Activated CD4-positive, alpha-beta T cell treated with anti-CD3 and anti-CD28 coated beads, Interleukin-2, amount 10 ng/mL, durations not matched to agents 7 days and 5 days (primary cell): ENCODE measurements at regions not wholly inside any gene's neighbourhood (a gene's known extent, or its start where the extent isn't known, plus 50 kb on each side); places are given as distances from the start of the nearest gene placed in this dataset.
"Not testable (repeated sequence)": the region's sequence is repeated elsewhere in the genome, so short reads cannot be mapped to it uniquely, and the experiment has no call there.

ENCODE experiments used
- CTCF ChIA-PET: fragments of 350-600 bp; sonication (Branson Sonifier 250); formaldehyde crosslinking; loops from one replicate; lab custom pipeline; 2021; ENCODE audit warnings: antibody characterized with exemption; lab: Charles Lee
- POLR2A ChIA-PET: fragments of 350-600 bp; sonication (Branson Sonifier 250); formaldehyde crosslinking; loops from one replicate; lab custom pipeline; 2021; ENCODE audit warnings: antibody characterized with exemption; lab: Charles Lee
- DNase-seq: peaks from one replicate; pipeline ENCODE4 v3.0.0-alpha.2; 2020
- H3K27ac Mint-ChIP-seq: one replicate; pipeline ENCODE4 v1.8.0; 2021; ENCODE audit warnings: mild to moderate bottlenecking, moderate library complexity, mixed read lengths
- H3K27me3 Mint-ChIP-seq: one replicate; pipeline ENCODE4 v1.8.0; 2021; ENCODE audit warnings: mixed read lengths
- H3K36me3 Mint-ChIP-seq: one replicate; pipeline ENCODE4 v1.8.0; 2021; ENCODE audit warnings: low read depth, mixed read lengths
- H3K4me1 Mint-ChIP-seq: one replicate; pipeline ENCODE4 v1.8.0; 2021; ENCODE audit warnings: mixed read lengths
- H3K4me3 Mint-ChIP-seq: one replicate; pipeline ENCODE4 v1.8.0; 2021; ENCODE audit warnings: mild to moderate bottlenecking, moderate library complexity, mixed read lengths
- H3K9me3 Mint-ChIP-seq: one replicate; pipeline ENCODE4 v1.8.0; 2021; ENCODE audit warnings: mixed read lengths

DNA sequence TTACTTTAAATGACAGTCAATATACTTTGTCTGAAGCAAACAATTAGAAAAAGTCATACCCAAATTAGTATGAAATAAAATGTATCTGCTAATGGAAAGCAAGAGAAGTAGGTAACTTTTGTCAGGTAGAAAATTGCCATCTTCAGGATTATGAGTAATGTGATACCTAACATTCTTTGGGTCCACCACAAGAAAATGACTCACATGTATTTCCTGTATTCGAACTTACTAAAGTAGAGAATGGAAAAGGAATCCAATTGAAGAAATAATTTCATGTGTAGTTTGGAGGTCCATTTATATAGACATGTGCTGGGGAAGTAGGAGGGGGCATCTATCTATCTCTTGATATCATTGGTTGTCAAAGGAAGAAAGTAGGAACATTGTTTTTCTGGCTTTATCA, 636.2 kb upstream of the CHAC2 start:
- CTCF ChIA-PET = no interaction called here
- Mint-ChIP-seq H3K27me3 (no peaks in the 10 kb centered on the region), H3K9me3 (no peaks in the 10 kb centered on the region), H3K36me3 (no peaks in the 10 kb centered on the region), H3K4me1 (no peaks in the 10 kb centered on the region), H3K27ac (no peak overlapping the region), H3K4me3 (no peak overlapping the region)
- POLR2A ChIA-PET = no interaction called here
- no peak for DNase-seq

DNA sequence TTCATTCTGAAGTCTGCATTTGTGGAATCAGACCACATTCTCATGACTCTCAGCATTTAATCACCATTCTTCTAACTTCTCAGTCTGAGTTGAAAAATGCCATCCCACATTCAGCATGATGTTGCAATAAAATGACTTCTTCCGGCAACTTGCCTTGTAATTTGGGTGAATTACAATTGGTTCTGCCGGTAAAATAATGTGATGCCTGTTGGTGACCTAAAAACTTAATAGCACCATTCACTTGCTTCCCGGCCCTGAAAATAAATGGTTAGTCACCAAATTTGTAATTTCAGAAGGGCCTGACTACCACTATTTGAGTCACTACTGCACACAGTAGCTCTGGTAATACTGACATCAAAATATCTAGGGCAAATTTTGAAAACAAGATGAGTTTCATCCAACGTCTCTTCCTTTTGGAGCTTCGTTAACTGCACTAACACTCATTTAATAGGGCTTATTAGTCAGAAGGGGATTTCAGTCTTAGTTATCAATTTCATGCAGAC, 637.1 kb upstream of the CHAC2 start:
- Mint-ChIP-seq H3K4me1 (no peaks in the 10 kb centered on the region), H3K9me3 (no peaks in the 10 kb centered on the region), H3K27me3 (no peaks in the 10 kb centered on the region), H3K27ac (no peak overlapping the region), H3K36me3 (no peaks in the 10 kb centered on the region), H3K4me3 (no peak overlapping the region)
- DNase-seq = no peak
- ChIA-PET CTCF (no interaction called here), POLR2A (no interaction called here)

DNA sequence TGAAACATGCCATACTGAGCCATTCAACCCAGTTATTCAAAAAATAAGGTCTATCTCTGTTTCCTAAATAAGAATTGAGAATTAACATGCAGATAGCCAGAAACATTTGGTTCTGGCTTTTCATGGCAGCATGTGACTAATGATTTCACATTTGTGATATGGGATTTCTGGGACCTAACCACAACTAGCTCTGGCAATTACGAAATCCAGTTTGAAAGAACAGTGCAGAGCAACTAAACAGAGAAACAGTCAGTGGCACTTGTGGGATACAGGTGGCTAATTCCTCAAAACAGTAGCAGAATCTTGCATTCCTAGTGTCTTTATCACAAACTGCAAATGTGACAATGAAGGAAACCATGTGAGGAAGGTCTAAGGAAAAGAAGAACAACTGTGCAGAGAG, 637.8 kb upstream of the CHAC2 start:
- no peak for DNase-seq
- no peaks in the 10 kb centered on the region for H3K36me3 Mint-ChIP-seq
- ChIA-PET POLR2A (no interaction called here), CTCF (no interaction called here)
- no peaks in the 10 kb centered on the region for H3K27me3 Mint-ChIP-seq
- no peak overlapping the region for H3K4me3 Mint-ChIP-seq
- no peak overlapping the region for H3K27ac Mint-ChIP-seq
- H3K9me3 Mint-ChIP-seq = no peaks in the 10 kb centered on the region
- no peaks in the 10 kb centered on the region for H3K4me1 Mint-ChIP-seq

DNA sequence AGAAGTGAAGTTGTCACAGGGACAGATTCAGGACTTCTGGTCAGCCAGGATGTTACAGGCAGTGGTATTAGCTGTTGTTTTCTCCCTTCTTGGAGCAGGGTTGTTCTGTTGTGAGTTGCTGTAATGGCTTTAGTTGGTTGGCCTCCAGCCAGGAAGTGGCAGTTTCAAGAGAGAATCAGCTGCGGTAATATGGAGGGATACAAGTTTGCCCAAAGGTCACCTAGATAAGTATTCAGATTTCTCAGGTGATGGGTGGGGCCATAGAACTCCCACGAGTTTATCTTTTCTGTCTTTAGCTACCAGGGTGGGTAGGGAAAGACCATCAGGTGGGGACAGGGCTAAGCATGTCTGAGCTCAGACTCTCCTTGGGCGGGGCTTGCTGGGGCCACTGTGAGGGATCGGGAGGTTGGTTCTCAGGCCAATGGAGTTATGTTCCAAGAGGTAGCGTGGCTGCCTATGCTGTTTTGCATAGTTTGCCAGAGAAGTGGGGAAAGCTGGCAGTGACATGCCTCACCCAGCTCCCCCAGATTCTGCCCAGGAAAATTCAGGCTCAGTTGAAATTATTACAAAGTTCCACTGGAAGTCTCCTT, 640.4 kb upstream of the CHAC2 start:
- no peaks in the 10 kb centered on the region for H3K27me3 Mint-ChIP-seq
- no peaks in the 10 kb centered on the region for H3K4me1 Mint-ChIP-seq
- no peaks in the 10 kb centered on the region for H3K36me3 Mint-ChIP-seq
- H3K9me3 Mint-ChIP-seq = no peaks in the 10 kb centered on the region
- no peak overlapping the region for H3K4me3 Mint-ChIP-seq
- ChIA-PET POLR2A (no interaction called here), CTCF (no interaction called here)
- no peak for DNase-seq
- H3K27ac Mint-ChIP-seq = no peak overlapping the region

DNA sequence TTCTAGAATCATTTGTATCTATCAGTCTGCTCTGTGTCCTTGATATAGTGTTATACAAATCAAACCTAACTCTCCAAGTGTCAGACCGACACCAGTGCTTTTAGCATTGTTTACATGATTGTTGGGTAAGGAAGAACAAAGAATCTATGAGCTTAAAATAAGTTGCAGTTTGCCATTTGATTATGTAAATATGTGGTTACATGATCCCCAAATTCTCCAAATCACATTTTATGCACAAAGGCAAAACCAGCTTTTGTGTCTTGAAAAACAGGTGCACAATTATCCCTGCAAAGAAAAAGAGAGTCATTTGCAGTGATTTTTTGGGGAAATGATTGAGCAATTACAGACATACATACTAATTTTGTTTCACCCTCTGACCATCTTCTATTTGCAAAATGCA, 652.6 kb upstream of the CHAC2 start:
- Mint-ChIP-seq H3K4me1 (no peaks in the 10 kb centered on the region), H3K9me3 (peaks cover 9% of the 10 kb centered on the region), H3K27me3 (no peaks in the 10 kb centered on the region), H3K27ac (no peak overlapping the region), H3K4me3 (no peak overlapping the region), H3K36me3 (no peaks in the 10 kb centered on the region)
- no peak for DNase-seq
- POLR2A ChIA-PET = no interaction called here
- CTCF ChIA-PET = no interaction called here

DNA sequence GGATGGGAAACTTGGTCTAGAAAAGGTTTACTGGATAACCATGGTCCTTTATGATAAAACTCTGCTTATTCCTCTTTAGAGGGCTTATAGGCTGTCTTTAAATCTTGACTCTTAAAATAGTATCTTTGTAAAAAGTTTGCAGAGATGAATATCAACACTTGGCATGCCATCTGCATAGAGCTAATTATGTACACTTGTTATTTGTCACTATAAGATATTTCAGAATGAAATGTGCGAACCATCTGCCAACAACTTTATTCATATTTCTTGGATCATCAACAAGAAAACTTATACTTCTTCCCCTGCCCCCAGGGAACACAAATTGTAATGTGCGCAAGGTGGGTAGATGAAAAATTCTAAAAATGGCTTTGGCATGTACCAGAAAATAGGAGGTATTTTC, 653.0 kb upstream of the CHAC2 start:
- H3K9me3 Mint-ChIP-seq = peaks cover 9% of the 10 kb centered on the region
- H3K4me1 Mint-ChIP-seq = no peaks in the 10 kb centered on the region
- no peaks in the 10 kb centered on the region for H3K27me3 Mint-ChIP-seq
- no peak overlapping the region for H3K27ac Mint-ChIP-seq
- CTCF ChIA-PET = no interaction called here
- DNase-seq = no peak
- POLR2A ChIA-PET = no interaction called here
- H3K36me3 Mint-ChIP-seq = no peaks in the 10 kb centered on the region
- H3K4me3 Mint-ChIP-seq = no peak overlapping the region

DNA sequence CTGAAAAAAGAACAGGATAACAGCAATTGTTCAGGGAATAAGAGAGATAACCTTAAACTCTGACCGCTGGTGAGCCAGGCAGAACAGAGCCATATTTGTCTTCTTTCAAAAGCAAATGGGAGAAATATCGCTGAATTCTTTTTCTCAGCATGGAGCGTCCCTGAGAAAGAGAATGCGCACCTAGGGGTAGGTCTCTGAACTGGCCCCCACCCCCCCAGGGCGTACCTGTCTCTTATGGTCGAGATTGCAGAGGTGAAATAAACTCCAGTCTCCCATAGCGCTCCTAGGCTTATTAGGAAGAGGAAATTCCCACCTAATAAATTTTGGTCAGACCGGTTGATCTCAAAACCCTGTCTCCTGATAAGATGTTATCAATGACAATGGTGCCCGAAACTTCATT, 655.2 kb upstream of the CHAC2 start:
- H3K4me1 Mint-ChIP-seq, H3K27me3 Mint-ChIP-seq, DNase-seq, H3K9me3 Mint-ChIP-seq, H3K27ac Mint-ChIP-seq, H3K4me3 Mint-ChIP-seq, H3K36me3 Mint-ChIP-seq, POLR2A ChIA-PET, CTCF ChIA-PET: not testable (repeated sequence)

DNA sequence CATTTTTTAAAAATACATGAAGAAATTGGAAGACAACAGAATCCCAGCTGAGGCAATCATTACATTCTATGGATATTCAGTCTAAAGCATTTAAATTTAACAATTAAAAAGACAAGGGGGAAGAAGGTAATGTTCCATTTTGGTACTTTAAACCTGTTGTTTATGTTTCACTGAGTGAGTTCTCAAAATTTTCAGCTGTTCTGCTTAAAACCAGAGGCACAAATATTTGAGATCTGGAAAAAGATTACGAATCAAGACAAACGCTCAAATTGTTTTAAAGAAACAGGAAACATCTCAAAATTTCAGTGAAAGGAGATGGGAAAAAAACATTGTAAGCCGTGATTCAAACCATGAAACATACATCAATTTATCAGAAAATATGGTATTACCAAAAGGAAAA, 656.2 kb upstream of the CHAC2 start:
- H3K36me3 Mint-ChIP-seq = no peaks in the 10 kb centered on the region
- no peak overlapping the region for H3K27ac Mint-ChIP-seq
- H3K4me1 Mint-ChIP-seq = no peaks in the 10 kb centered on the region
- peaks cover 6% of the 10 kb centered on the region for H3K9me3 Mint-ChIP-seq
- H3K27me3 Mint-ChIP-seq = no peaks in the 10 kb centered on the region
- no peak for DNase-seq
- POLR2A ChIA-PET = no interaction called here
- H3K4me3 Mint-ChIP-seq = no peak overlapping the region
- CTCF ChIA-PET = interaction anchor here (0.6 kb wide), 1 partner anchor 8 kb away, joined by 3 read pairs; no protein-coding TSS in a partner anchor

DNA sequence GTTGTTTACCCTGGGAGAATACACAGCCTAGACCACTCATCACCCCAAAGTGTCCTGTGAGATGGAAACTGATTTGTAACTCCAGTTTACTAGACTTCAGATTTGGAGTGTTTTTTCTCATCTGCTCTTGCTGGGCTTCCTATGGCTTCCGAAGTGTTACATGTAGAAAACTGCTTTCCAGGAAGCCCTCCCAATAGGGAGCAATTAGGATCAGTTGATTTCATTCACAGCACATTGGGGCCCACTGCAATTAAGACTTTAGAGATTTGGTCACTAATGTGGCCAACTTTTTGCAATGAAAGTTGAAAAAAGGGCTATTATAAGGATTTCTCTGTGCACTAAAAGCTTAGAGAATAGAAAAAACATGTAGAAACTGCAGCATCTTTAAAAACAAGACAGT, 656.6 kb upstream of the CHAC2 start:
- POLR2A ChIA-PET = no interaction called here
- Mint-ChIP-seq H3K4me3 (no peak overlapping the region), H3K36me3 (no peaks in the 10 kb centered on the region)

DNA sequence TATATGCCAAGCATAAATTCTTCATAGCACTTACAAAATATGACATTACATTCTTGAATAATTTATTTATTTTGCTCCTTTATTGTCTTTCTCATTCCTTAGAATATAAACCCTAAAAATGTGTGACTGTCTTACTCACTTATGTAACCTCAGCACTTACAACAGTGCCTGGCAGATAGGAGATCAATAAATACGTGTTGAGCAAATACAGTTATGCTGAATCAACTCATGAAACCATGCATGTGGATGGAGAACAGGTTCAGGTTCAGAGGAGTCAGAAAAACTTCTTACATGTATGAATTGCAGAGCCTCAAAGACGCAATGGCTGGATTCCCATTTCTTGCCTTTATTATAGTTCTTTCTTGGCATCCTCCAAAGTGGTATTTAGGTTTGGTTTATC, 659.4 kb upstream of the CHAC2 start:
- POLR2A ChIA-PET = no interaction called here
- CTCF ChIA-PET = no interaction called here
- DNase-seq = no peak
- Mint-ChIP-seq H3K4me3 (no peak overlapping the region), H3K27ac (no peak overlapping the region), H3K4me1 (no peaks in the 10 kb centered on the region), H3K9me3 (peaks cover 6% of the 10 kb centered on the region), H3K36me3 (no peaks in the 10 kb centered on the region), H3K27me3 (no peaks in the 10 kb centered on the region)

More for the DNA sequence above, 656.6 kb upstream of the CHAC2 start:
- no peaks in the 10 kb centered on the region for H3K27me3 Mint-ChIP-seq
- CTCF ChIA-PET = interaction anchor here (0.6 kb wide), 1 partner anchor 8 kb away, joined by 3 read pairs; no protein-coding TSS in a partner anchor
- H3K9me3 Mint-ChIP-seq = peaks cover 6% of the 10 kb centered on the region
- no peaks in the 10 kb centered on the region for H3K4me1 Mint-ChIP-seq
- H3K27ac Mint-ChIP-seq = no peak overlapping the region
- DNase-seq = no peak

DNA sequence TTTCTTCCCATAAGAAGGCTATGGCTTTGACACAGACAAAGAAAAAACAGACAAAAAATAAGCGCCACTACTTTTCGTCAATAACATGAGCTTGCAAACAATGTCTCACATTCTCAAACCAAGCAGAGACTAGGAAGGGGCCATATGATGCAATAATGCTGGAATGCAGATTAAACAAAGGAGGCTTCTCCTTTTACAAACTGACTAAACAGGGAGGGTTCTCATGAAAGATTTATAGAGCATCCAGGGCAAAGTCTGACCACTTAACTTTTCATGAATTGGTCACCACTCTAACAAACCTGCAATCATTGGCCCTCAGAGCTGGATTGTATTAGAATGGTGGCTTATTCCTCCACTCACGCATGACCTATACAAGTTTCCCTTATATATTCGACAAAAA, 663.3 kb upstream of the CHAC2 start:
- Mint-ChIP-seq H3K27me3 (no peaks in the 10 kb centered on the region), H3K9me3 (no peaks in the 10 kb centered on the region), H3K4me1 (no peaks in the 10 kb centered on the region), H3K36me3 (no peaks in the 10 kb centered on the region), H3K27ac (no peak overlapping the region), H3K4me3 (no peak overlapping the region)
- POLR2A ChIA-PET = no interaction called here
- no peak for DNase-seq
- CTCF ChIA-PET = no interaction called here

DNA sequence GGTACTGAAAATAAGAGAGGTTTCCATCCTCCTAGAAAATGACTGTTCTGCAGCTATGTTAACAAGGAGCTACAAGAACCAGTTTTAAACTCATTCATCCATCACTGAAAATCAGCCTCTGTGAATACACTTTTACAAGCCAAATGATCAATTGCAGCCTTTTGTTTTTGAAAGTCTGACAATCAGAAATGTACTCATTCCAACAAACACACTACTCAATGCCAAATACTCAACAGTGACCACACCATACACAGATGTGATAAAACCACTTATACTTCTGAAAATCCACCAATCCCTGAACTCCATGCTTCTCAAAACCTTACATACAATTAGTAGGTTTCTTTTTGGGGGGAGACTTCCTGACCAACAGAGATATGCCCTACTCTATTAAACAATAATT, 663.9 kb upstream of the CHAC2 start:
- CTCF ChIA-PET = no interaction called here
- no peaks in the 10 kb centered on the region for H3K36me3 Mint-ChIP-seq
- no peak for DNase-seq
- H3K27ac Mint-ChIP-seq = no peak overlapping the region
- no peaks in the 10 kb centered on the region for H3K9me3 Mint-ChIP-seq
- H3K4me1 Mint-ChIP-seq = no peaks in the 10 kb centered on the region
- no peaks in the 10 kb centered on the region for H3K27me3 Mint-ChIP-seq
- POLR2A ChIA-PET = no interaction called here
- H3K4me3 Mint-ChIP-seq = no peak overlapping the region

DNA sequence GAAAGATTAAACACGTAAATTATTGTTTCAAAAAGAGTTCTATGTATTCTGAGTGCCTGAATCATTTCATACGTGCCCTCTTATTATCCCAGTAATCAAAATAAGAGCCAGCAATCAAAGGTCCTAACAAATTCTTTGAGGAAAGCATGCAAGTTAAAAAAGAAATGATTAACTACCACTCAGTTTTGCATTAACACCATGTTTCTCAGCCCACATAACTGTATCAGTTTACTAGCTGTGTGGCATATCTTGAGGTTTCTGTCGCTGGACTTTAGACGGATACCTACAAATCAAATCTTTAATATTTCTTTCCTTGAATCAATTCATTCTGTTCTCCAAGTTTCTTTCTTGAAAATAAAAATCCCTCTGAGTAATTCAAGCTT, 668.9 kb upstream of the CHAC2 start:
- Mint-ChIP-seq H3K4me1 (no peaks in the 10 kb centered on the region), H3K9me3 (no peaks in the 10 kb centered on the region), H3K36me3 (no peaks in the 10 kb centered on the region), H3K27ac (no peak overlapping the region), H3K4me3 (no peak overlapping the region), H3K27me3 (no peaks in the 10 kb centered on the region)
- CTCF ChIA-PET = no interaction called here
- no peak for DNase-seq
- POLR2A ChIA-PET = no interaction called here

DNA sequence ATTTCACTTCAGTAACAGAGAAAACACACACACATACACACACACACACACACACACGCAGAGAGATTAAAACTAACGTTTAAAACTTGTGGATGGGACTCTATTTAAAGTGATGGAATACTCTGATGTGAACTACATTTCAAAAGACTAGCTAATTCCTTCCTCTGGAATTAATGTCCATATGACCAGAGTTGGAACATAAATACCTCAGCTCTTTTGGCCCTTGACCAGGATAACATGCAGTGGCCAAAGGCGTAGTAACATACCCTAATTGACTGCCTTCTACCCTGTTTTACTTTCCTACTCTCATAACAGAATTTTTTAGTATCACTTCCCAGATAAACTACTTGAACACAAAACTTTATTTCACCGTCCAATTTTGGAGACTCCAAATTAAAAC, 671.3 kb upstream of the CHAC2 start:
- Mint-ChIP-seq H3K9me3 (no peaks in the 10 kb centered on the region), H3K36me3 (no peaks in the 10 kb centered on the region), H3K27ac (no peak overlapping the region), H3K27me3 (no peaks in the 10 kb centered on the region), H3K4me3 (no peak overlapping the region), H3K4me1 (no peaks in the 10 kb centered on the region)
- ChIA-PET POLR2A (no interaction called here), CTCF (no interaction called here)
- DNase-seq = no peak
